SK-N-SH treated with all-trans-retinoic acid at 6 μM for 48 hours (cell line): ENCODE measurements at regions not wholly inside any gene's neighbourhood (a gene's known extent, or its start where the extent isn't known, plus 50 kb on each side); places are given as distances from the start of the nearest gene placed in this dataset.

Experiments used
- ATAC-seq: fragments of 200-7000 bp; cut with Tn5 transposase; 3 replicates; pipeline ENCODE4 v1.9.1; 2020; ENCODE audit warnings: mild to moderate bottlenecking, moderate library complexity
- ARNTL ChIP-seq: fragments of 450-650 bp; formaldehyde crosslinking; IDR thresholded peaks from 2 replicates; pipeline ENCODE4 v1.5.0; 2020; ENCODE audit warnings: low read depth, mild to moderate bottlenecking, moderate library complexity, borderline replicate concordance
- BACH2 ChIP-seq: fragments of 250-450 bp; sonication (Bioruptor Pico); IDR thresholded peaks from 2 replicates; pipeline ENCODE4 v1.9.0; 2021; ENCODE audit warnings: mild to moderate bottlenecking, borderline replicate concordance
- CREB5 ChIP-seq: fragments of 250-450 bp; sonication (Bioruptor Pico); IDR thresholded peaks from 2 replicates; pipeline ENCODE4 v1.5.1; 2020; ENCODE audit warnings: low read depth, mild to moderate bottlenecking, moderate library complexity
- CSDC2 ChIP-seq: fragments of 250-450 bp; sonication (Bioruptor Pico); IDR thresholded peaks from 2 replicates; pipeline ENCODE4 v1.5.0; 2020; ENCODE audit warnings: mild to moderate bottlenecking, moderate library complexity
- ESRRG ChIP-seq: fragments of 250-450 bp; sonication (Bioruptor Pico); IDR thresholded peaks from 2 replicates; pipeline ENCODE4 v1.6.1; 2021; ENCODE audit warnings: mild to moderate bottlenecking
- GLIS3 ChIP-seq: fragments of 250-450 bp; sonication (Bioruptor Pico); IDR thresholded peaks from 2 replicates; pipeline ENCODE4 v1.5.0; 2020; ENCODE audit warnings: mild to moderate bottlenecking, moderate library complexity
- ISL1 ChIP-seq: fragments of 250-450 bp; sonication (Bioruptor Pico); IDR thresholded peaks from 2 replicates; pipeline ENCODE4 v2.1.2; 2022; ENCODE audit warnings: mild to moderate bottlenecking, moderate library complexity
- OSR1 ChIP-seq: fragments of 250-450 bp; sonication (Bioruptor Pico); IDR thresholded peaks from 2 replicates; pipeline ENCODE4 v1.8.0; 2022; ENCODE audit warnings: moderate library complexity, mild to moderate bottlenecking, inconsistent platforms
- POU6F1 ChIP-seq: fragments of 250-450 bp; sonication (Bioruptor Pico); IDR thresholded peaks from 2 replicates; pipeline ENCODE4 v1.8.0; 2021; ENCODE audit warnings: low read depth, mild to moderate bottlenecking, moderate library complexity, borderline replicate concordance
- SNAI2 ChIP-seq: fragments of 250-450 bp; sonication (Bioruptor Pico); IDR thresholded peaks from 2 replicates; pipeline ENCODE4 v1.5.0; 2020; ENCODE audit warnings: mild to moderate bottlenecking, moderate library complexity
- TCF4 ChIP-seq: fragments of 250-450 bp; sonication (Bioruptor Pico); IDR thresholded peaks from 2 replicates; pipeline ENCODE4 v1.8.0; 2021; ENCODE audit warnings: mild to moderate bottlenecking, moderate library complexity, borderline replicate concordance
- TOX ChIP-seq: fragments of 250-450 bp; sonication (Bioruptor Pico); IDR thresholded peaks from 2 replicates; pipeline ENCODE4 v1.8.0; 2021; ENCODE audit warnings: mild to moderate bottlenecking, moderate library complexity, borderline replicate concordance
- TSHZ2 ChIP-seq: fragments of 250-450 bp; sonication (Bioruptor Pico); IDR thresholded peaks from 2 replicates; pipeline ENCODE4 v1.5.0; 2020; ENCODE audit warnings: mild to moderate bottlenecking, moderate library complexity
- ZC3H10 ChIP-seq: fragments of 250-450 bp; sonication (Bioruptor Pico); IDR thresholded peaks from 2 replicates; pipeline ENCODE4 v1.5.1; 2021; ENCODE audit warnings: mild to moderate bottlenecking, moderate library complexity
- ZFP3 ChIP-seq: fragments of 250-450 bp; sonication (Bioruptor Pico); IDR thresholded peaks from 2 replicates; pipeline ENCODE4 v1.5.0; 2020; ENCODE audit warnings: mild to moderate bottlenecking, moderate library complexity
- ZFP30 ChIP-seq: fragments of 450-650 bp; formaldehyde crosslinking; IDR thresholded peaks from 2 replicates; pipeline ENCODE4 v1.5.0; 2022; ENCODE audit warnings: mild to moderate bottlenecking, moderate library complexity
- ZNF565 ChIP-seq: fragments of 450-650 bp; formaldehyde crosslinking; conservative IDR thresholded peaks from 2 replicates; pipeline ENCODE4 v1.5.0; 2020; ENCODE audit warnings: low read depth, mild to moderate bottlenecking, moderate library complexity
- ZNF70 ChIP-seq: fragments of 450-650 bp; formaldehyde crosslinking; IDR thresholded peaks from 2 replicates; pipeline ENCODE4 v1.5.0; 2020; ENCODE audit warnings: mild to moderate bottlenecking, moderate library complexity
- ZNF8 ChIP-seq: fragments of 450-650 bp; formaldehyde crosslinking; IDR thresholded peaks from 2 replicates; pipeline ENCODE4 v1.5.0; 2020; ENCODE audit warnings: mild to moderate bottlenecking, moderate library complexity
- TF ChIP-seq, protein P1 (sequence below): fragments of 250-450 bp; sonication (Bioruptor Pico); IDR thresholded peaks from 2 replicates; pipeline ENCODE4 v1.8.0; 2020; ENCODE audit warnings: mild to moderate bottlenecking, moderate library complexity, borderline replicate concordance

GRCh38 chr14:87467578-87467977 lies 525.4 kb downstream of the GALC start:
- no peak for TF ChIP-seq ISL1
- no peak for TF ChIP-seq TSHZ2 (CRISPR knock-in tag)
- no peak for TF ChIP-seq ZFP3 (CRISPR knock-in tag)
- TF ChIP-seq CSDC2 = no peak
- ATAC-seq = no peak

DNA sequence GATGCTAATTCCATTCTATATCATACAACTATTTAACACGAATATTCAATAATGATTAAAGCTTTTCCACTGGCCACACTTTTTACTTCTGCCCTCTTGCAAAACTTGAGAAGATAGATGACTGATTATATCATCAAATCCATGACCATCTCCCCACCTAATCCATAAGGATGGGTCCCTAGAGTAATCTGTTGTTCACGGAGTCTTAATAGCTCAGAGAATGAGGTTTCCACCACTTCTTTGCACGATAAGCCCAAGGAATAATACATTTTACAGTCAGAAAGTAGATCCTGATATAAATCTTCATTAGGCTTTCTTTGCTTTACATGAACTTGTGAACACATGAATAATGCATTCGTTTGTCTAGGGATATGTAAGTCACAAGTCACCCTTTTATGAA lies 527.2 kb downstream of the GALC start:
- TF ChIP-seq OSR1 (no peak), ZNF70 (CRISPR knock-in tag) (no peak), ZFP30 (CRISPR knock-in tag) (no peak), ZC3H10 (no peak), ZNF565 (CRISPR knock-in tag) (no peak), TOX (CRISPR knock-in tag) (no peak), ISL1 (no peak)

DNA sequence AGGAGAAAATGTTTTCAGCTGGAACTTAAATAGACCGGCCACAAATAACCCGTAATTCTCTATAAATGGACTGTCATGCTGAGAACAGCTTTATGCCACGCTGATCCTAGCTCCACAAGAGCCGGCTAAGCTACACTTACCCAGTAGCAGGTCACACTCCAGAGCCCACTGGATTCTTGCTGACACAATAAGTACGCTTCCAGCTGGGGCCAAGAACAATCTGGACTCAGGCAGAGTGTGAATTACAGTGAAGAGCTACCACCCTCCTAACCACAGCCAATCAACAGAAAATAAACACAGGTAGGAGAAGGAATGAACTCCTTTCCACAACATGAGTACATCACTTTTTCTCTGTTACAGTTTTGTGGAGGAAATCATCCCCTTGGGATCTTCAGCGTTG lies 531.3 kb downstream of the GALC start:
- ATAC-seq = no peak
- TF ChIP-seq ESRRG (CRISPR knock-in tag) (no peak), ARNTL (CRISPR knock-in tag) (no peak), BACH2 (CRISPR knock-in tag) (no peak), CREB5 (CRISPR knock-in tag) (no peak)
- TF ChIP-seq, protein P1, sequence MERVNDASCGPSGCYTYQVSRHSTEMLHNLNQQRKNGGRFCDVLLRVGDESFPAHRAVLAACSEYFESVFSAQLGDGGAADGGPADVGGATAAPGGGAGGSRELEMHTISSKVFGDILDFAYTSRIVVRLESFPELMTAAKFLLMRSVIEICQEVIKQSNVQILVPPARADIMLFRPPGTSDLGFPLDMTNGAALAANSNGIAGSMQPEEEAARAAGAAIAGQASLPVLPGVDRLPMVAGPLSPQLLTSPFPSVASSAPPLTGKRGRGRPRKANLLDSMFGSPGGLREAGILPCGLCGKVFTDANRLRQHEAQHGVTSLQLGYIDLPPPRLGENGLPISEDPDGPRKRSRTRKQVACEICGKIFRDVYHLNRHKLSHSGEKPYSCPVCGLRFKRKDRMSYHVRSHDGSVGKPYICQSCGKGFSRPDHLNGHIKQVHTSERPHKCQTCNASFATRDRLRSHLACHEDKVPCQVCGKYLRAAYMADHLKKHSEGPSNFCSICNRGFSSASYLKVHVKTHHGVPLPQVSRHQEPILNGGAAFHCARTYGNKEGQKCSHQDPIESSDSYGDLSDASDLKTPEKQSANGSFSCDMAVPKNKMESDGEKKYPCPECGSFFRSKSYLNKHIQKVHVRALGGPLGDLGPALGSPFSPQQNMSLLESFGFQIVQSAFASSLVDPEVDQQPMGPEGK (CRISPR knock-in tag) = no peak

More for the DNA sequence above, 527.2 kb downstream of the GALC start:
- ATAC-seq = no peak

GRCh38 chr14:87457720-87458119 lies 535.3 kb downstream of the GALC start:
- no peak for ATAC-seq
- TF ChIP-seq ZFP30 (CRISPR knock-in tag) (no peak), POU6F1 (no peak)

DNA sequence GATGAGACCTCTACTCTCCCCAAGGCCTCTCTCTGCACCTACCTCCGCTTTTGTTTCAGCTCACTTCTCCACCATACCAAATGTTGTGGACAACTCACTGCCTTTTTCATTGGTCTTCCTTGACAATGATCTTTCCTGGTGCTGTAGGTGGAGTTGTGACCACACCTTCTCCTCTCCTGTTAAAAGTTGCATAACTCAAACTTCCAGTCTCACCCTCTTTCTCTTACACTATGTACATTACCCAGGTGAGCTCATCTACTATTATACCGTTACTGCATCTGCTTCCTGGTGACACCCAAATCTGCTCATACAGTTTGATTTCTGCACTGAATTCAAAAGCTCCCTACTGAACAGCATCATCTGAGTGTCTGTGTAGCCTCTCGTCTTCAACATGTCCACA lies 542.8 kb downstream of the GALC start:
- no peak for ATAC-seq
- no peak for TF ChIP-seq TOX (CRISPR knock-in tag)
- TF ChIP-seq ZFP3 (CRISPR knock-in tag) = no peak
- no peak for TF ChIP-seq TSHZ2 (CRISPR knock-in tag)
- TF ChIP-seq OSR1 = no peak
- TF ChIP-seq GLIS3 (CRISPR knock-in tag) = no peak
- no peak for TF ChIP-seq ZC3H10
- TF ChIP-seq CSDC2 = no peak
- no peak for TF ChIP-seq SNAI2 (CRISPR knock-in tag)
- TF ChIP-seq ZNF8 (CRISPR knock-in tag) = no peak
- no peak for TF ChIP-seq ZNF70 (CRISPR knock-in tag)
- no peak for TF ChIP-seq ZNF565 (CRISPR knock-in tag)
- no peak for TF ChIP-seq TCF4 (CRISPR knock-in tag)
- TF ChIP-seq, protein P1 (CRISPR knock-in tag) = no peak
- no peak for TF ChIP-seq ARNTL (CRISPR knock-in tag)
- no peak for TF ChIP-seq ISL1
